ENCODE measurements at regions not wholly inside any gene's neighbourhood (a gene's known extent, or its start where the extent isn't known, plus 50 kb on each side); places are given as distances from the start of the nearest gene placed in this dataset.

GRCh38 chr18:51998711-51999110 is 341.3 kb upstream of the DCC start:
- intact Hi-C loops (cut with DNase I): no loop called here
- ATAC-seq (no peak), DNase-seq (no peak)
- 60 to 67% methylated on average over 3 of the region's 3 CpGs for WGBS, 2 donors
- no peak overlapping the region for H3K27ac ChIP-seq
- H3K4me3 ChIP-seq: no peak overlapping the region
- H3K4me1 ChIP-seq: no peaks in the 10 kb centered on the region
- no peaks in the 10 kb centered on the region for H3K36me3 ChIP-seq (replicated peaks in 1 of 2; ENCODE audit: insufficient read depth in 1 of 2, low read depth in 2 of 2)
- no peaks in the 10 kb centered on the region for H3K9me3 ChIP-seq
- TF ChIP-seq CTCF (IDR thresholded peaks at IDR 0.05) (no peak), POLR2A (IDR thresholded peaks at IDR 0.05) (no peak)
- no peaks in the 10 kb centered on the region for H3K27me3 ChIP-seq

DNA sequence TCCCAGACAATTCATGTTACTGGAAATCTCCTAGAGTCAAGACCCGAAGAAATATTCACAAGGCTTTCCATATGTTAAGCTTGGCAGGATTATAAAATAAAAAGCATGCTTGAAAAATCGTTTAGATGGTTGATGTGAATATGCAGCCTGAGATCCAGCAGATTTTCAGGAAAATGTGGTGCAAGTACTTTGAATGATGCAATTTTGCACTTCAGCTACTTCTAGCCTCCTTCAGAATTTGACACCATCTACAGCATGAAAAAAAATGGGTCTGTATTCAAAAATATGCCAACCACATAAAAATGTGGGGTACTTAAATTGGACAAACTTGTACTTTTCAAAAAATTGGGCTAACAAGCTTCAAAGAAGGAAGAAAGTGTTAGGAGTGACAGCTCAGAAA is 340.6 kb upstream of the DCC start:
- H3K4me3 ChIP-seq: no peak overlapping the region
- intact Hi-C loops (cut with DNase I): no loop called here
- 44 to 45% methylated on average over 2 of the region's 2 CpGs for WGBS, 2 donors
- ATAC-seq (no peak), DNase-seq (no peak)
- H3K4me1 ChIP-seq: no peaks in the 10 kb centered on the region
- H3K36me3 ChIP-seq (replicated peaks in 1 of 2; ENCODE audit: insufficient read depth in 1 of 2, low read depth in 2 of 2): no peaks in the 10 kb centered on the region
- H3K27ac ChIP-seq: no peak overlapping the region
- H3K9me3 ChIP-seq: no peaks in the 10 kb centered on the region
- no peaks in the 10 kb centered on the region for H3K27me3 ChIP-seq
- no peak for TF ChIP-seq POLR2A (IDR thresholded peaks at IDR 0.05)
- no peak for TF ChIP-seq CTCF (IDR thresholded peaks at IDR 0.05)

GRCh38 chr18:52000435-52000834 is 339.6 kb upstream of the DCC start:
- DNase-seq (no peak), ATAC-seq (no peak)
- TF ChIP-seq POLR2A (IDR thresholded peaks at IDR 0.05): no peak
- no peak for TF ChIP-seq CTCF (IDR thresholded peaks at IDR 0.05)
- H3K9me3 ChIP-seq: no peaks in the 10 kb centered on the region
- WGBS, 2 donors: 78 to 85% methylated on average over 1 of the region's 1 CpG
- no peaks in the 10 kb centered on the region for H3K27me3 ChIP-seq
- no peak overlapping the region for H3K27ac ChIP-seq
- no peak overlapping the region for H3K4me3 ChIP-seq
- no peaks in the 10 kb centered on the region for H3K36me3 ChIP-seq (replicated peaks in 1 of 2; ENCODE audit: insufficient read depth in 1 of 2, low read depth in 2 of 2)
- intact Hi-C loops (cut with DNase I): no loop called here
- no peaks in the 10 kb centered on the region for H3K4me1 ChIP-seq

DNA sequence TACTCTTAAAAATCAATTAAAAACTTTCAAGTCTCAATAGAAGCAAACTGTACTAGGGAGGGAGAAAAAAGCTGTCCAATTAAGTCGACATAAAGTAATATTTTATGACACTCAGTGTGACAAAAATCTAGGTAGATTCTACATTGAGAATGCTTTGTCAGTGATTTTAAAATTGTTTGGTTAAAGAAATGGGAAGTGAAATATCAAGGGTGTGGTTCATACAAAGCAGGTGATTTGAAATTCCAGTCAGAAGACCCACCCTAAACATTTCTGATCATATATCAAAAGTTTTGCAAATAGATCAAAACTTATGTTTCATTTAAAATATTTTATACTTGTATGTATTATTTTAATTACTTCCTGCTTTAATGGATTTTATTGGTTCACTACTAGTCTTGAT is 338.9 kb upstream of the DCC start:
- H3K27me3 ChIP-seq: no peaks in the 10 kb centered on the region
- no peak for DNase-seq

More for the DNA sequence above, 338.9 kb upstream of the DCC start:
- no peak for TF ChIP-seq CTCF (IDR thresholded peaks at IDR 0.05)
- TF ChIP-seq POLR2A (IDR thresholded peaks at IDR 0.05): no peak
- 43 to 60% methylated on average over 1 of the region's 1 CpG for WGBS, 2 donors
- Histone ChIP-seq H3K4me1 (no peaks in the 10 kb centered on the region), H3K36me3 (replicated peaks in 1 of 2; ENCODE audit: insufficient read depth in 1 of 2, low read depth in 2 of 2) (no peaks in the 10 kb centered on the region), H3K9me3 (no peaks in the 10 kb centered on the region), H3K27ac (no peak overlapping the region), H3K4me3 (no peak overlapping the region)
- ATAC-seq: no peak
- intact Hi-C loops (cut with DNase I): no loop called here

Measured in body of pancreas (tissue), 4 donors.